NCI-H187 treated with DMSO at 0.1 percent for 48 hours (cell line): ENCODE measurements at regions not wholly inside any gene's neighbourhood (a gene's known extent, or its start where the extent isn't known, plus 50 kb on each side); places are given as distances from the start of the nearest gene placed in this dataset.
"Not testable (repeated sequence)": the region's sequence is repeated elsewhere in the genome, so short reads cannot be mapped to it uniquely, and the experiment has no call there.

Source experiments
- DNase-seq: peaks from one replicate; lab custom pipeline; 2025; lab: John Stamatoyannopoulos, UW

- DNase-seq, result no peak
Measured at GRCh38 chr12:125776212-125776611, 711.0 kb downstream of the AACS start.

GRCh38 chr12:125786143-125786542 lies 720.9 kb downstream of the AACS start:
- no peak for DNase-seq

- DNase-seq, result no peak
Measured at GRCh38 chr12:125794401-125794800, 729.2 kb downstream of the AACS start.

- DNase-seq, result no peak
Measured at GRCh38 chr12:125797421-125798175, 732.4 kb downstream of the AACS start.

GRCh38 chr12:125804660-125805059 lies 739.4 kb downstream of the AACS start:
- DNase-seq, result no peak

- no peak for DNase-seq
Measured at GRCh38 chr12:125824276-125824675, 759.0 kb downstream of the AACS start.

GRCh38 chr12:125835852-125836251 lies 770.6 kb downstream of the AACS start:
- no peak for DNase-seq

- DNase-seq, result no peak
Measured at GRCh38 chr12:125836647-125837046, 771.4 kb downstream of the AACS start.

GRCh38 chr12:125841332-125841731 lies 776.1 kb downstream of the AACS start:
- DNase-seq, result no peak

GRCh38 chr12:125852116-125852515 lies 786.9 kb downstream of the AACS start:
- DNase-seq, result no peak

GRCh38 chr12:125852679-125853078 lies 787.4 kb downstream of the AACS start:
- DNase-seq, result no peak

GRCh38 chr12:125853670-125854069 lies 788.4 kb downstream of the AACS start:
- no peak for DNase-seq

GRCh38 chr12:125856366-125856765 lies 791.1 kb downstream of the AACS start:
- no peak for DNase-seq

GRCh38 chr12:125856896-125857295 lies 791.7 kb downstream of the AACS start:
- no peak for DNase-seq

GRCh38 chr12:125860672-125861288 lies 795.5 kb downstream of the AACS start:
- no peak for DNase-seq

- no peak for DNase-seq
Measured at GRCh38 chr12:125861299-125862281, 796.4 kb downstream of the AACS start.

- DNase-seq, result not testable (repeated sequence)
Measured at GRCh38 chr12:125865236-125865635, 800.0 kb downstream of the AACS start.

- DNase-seq, result no peak
Measured at GRCh38 chr12:125871811-125872594, 806.8 kb downstream of the AACS start.

GRCh38 chr12:125873016-125873415 lies 807.8 kb downstream of the AACS start:
- DNase-seq, result no peak

- DNase-seq, result no peak
Measured at GRCh38 chr12:125878483-125878882, 813.2 kb downstream of the AACS start.

- DNase-seq, result no peak
Measured at GRCh38 chr12:125882141-125882540, 816.9 kb downstream of the AACS start.

- DNase-seq, result no peak
Measured at GRCh38 chr12:125888921-125889320, 823.7 kb downstream of the AACS start.
